HCT116 (cell line): ENCODE measurements at regions not wholly inside any gene's neighbourhood (a gene's known extent, or its start where the extent isn't known, plus 50 kb on each side); places are given as distances from the start of the nearest gene placed in this dataset.

Experiments used
- ATAC-seq: fragments of 200-7000 bp; cut with Tn5 transposase; 2 replicates; pipeline ENCODE4 v1.9.1; 2020; ENCODE audit warnings: mild to moderate bottlenecking, moderate library complexity
- BruUV-seq: library from RNA; stranded (reverse); fragments of 400-500 nt; replicated peaks from 2 replicates; lab custom pipeline; 2021; lab: Mats Ljungman, UMichigan
- CTCF ChIA-PET: fragments of 300-600 bp; sonication (Branson Sonifier 250); formaldehyde crosslinking; loops from one replicate; lab custom pipeline; 2021; ENCODE audit warnings: antibody characterized with exemption; lab: Charles Lee
- POLR2A ChIA-PET: fragments of 300-600, 350-600 bp; sonication (Branson Sonifier 250); formaldehyde crosslinking; loops from one replicate; lab custom pipeline; 2021; ENCODE audit warnings: antibody characterized with exemption; lab: Charles Lee
- RAD21 ChIA-PET, 2 experiments: fragments of 300-600 bp; sonication (Branson Sonifier 250); formaldehyde crosslinking; loops; one replicate each; lab custom pipeline; 2023; ENCODE audit warnings: low total read pairs in 2 of 2; ENCODE audit not compliant: uncharacterized antibody in 2 of 2, unreplicated experiment in 2 of 2, low non-redundant PET in 1 of 2; lab: Charles Lee
- DNase-seq: peaks from one replicate; pipeline ENCODE4 v3.0.0-alpha.2; 2010; ENCODE audit warnings: low read depth, low spot score
- H2AFZ ChIP-seq: fragments of 200-600 bp; shearing (Covaris generic), sonication (generic); 2 replicates; pipeline ENCODE4 v1.6.1; 2017; ENCODE audit warnings: low read depth, mixed run types, mixed read lengths, antibody characterized with exemption, low read length; ENCODE audit not compliant: poor library complexity, severe bottlenecking
- H3K27ac ChIP-seq: 2 replicates; pipeline ENCODE4 v1.5.1; 2012; ENCODE audit warnings: low read depth, low read length
- H3K27me3 ChIP-seq: fragments of 200-600 bp; sonication (generic); 2 replicates; pipeline ENCODE4 v1.6.1; 2016; ENCODE audit warnings: mixed run types, low read length, mixed read lengths; ENCODE audit not compliant: insufficient read depth
- H3K36me3 ChIP-seq, 2 experiments: fragments of 200-500 bp in 1 of 2; fragments of 200-600 bp in 1 of 2; sonication (Bioruptor generic) in 1 of 2; sonication (generic) in 1 of 2; 2 replicates each; pipeline versions ENCODE4 v1.5.1 to v1.6.1; 2014 to 2016; ENCODE audit warnings: low read length in 2 of 2, inconsistent platforms in 1 of 2, mixed read lengths in 1 of 2, mixed run types in 1 of 2; ENCODE audit not compliant: insufficient read depth in 2 of 2, control insufficient read depth in 1 of 2
- H3K4me1 ChIP-seq, 2 experiments: fragments of 200-600 bp in 1 of 2; sonication (generic) in 1 of 2; 2 replicates each; pipeline versions ENCODE4 v1.5.1 to v1.6.1; 2012 to 2017; ENCODE audit warnings: low read length in 2 of 2, inconsistent platforms in 1 of 2, mild to moderate bottlenecking in 1 of 2, mixed read lengths in 1 of 2, mixed run types in 1 of 2, moderate library complexity in 1 of 2; ENCODE audit not compliant: insufficient read depth in 2 of 2, control insufficient read depth in 1 of 2
- H3K4me2 ChIP-seq: fragments of 200-600 bp; sonication (generic); 2 replicates; pipeline ENCODE4 v1.6.1; 2017; ENCODE audit warnings: mixed run types, low read length, mixed read lengths
- H3K4me3 ChIP-seq, 2 experiments: fragments of 200-600 bp in 1 of 2; sonication (generic) in 1 of 2; replicated peaks in 1 of 2; 2 replicates each; pipeline ENCODE4 v1.5.1; 2011 to 2016; ENCODE audit warnings: low read length in 2 of 2, control low read depth in 1 of 2, low read depth in 1 of 2, mild to moderate bottlenecking in 1 of 2, mixed read lengths in 1 of 2, mixed run types in 1 of 2
- H3K79me2 ChIP-seq: fragments of 200-600 bp; sonication (generic); 2 replicates; pipeline ENCODE4 v1.6.1; 2017; ENCODE audit warnings: mild to moderate bottlenecking, mixed run types, low read length, moderate library complexity, mixed read lengths; ENCODE audit not compliant: insufficient read depth
- H3K9ac ChIP-seq: fragments of 200-600 bp; sonication (generic); 2 replicates; pipeline ENCODE4 v1.6.1; 2016; ENCODE audit warnings: low read length, mixed read lengths
- H3K9me2 ChIP-seq: fragments of 200-600 bp; sonication (generic), shearing (Covaris generic); 2 replicates; pipeline ENCODE4 v1.6.1; 2017; ENCODE audit warnings: mixed run types, mild to moderate bottlenecking, moderate library complexity; ENCODE audit not compliant: insufficient read depth
- H3K9me3 ChIP-seq, 2 experiments: fragments of 200-500 bp in 1 of 2; fragments of 200-600 bp in 1 of 2; sonication (Bioruptor generic) in 1 of 2; sonication (generic) in 1 of 2; 2 replicates each; pipeline ENCODE4 v1.6.1; 2014 to 2017; ENCODE audit warnings: low read length in 2 of 2, mixed read lengths in 2 of 2, inconsistent platforms in 1 of 2, low read depth in 1 of 2, mild to moderate bottlenecking in 1 of 2, mixed run types in 1 of 2, moderate library complexity in 1 of 2; ENCODE audit not compliant: control insufficient read depth in 1 of 2, insufficient read depth in 1 of 2
- H4K20me1 ChIP-seq: fragments of 200-600 bp; sonication (generic), shearing (Covaris generic); 2 replicates; pipeline ENCODE4 v1.6.1; 2017; ENCODE audit warnings: mixed run types, mild to moderate bottlenecking, moderate library complexity; ENCODE audit not compliant: insufficient read depth
- CBX3 ChIP-seq: IDR thresholded peaks from 2 replicates; pipeline ENCODE4 v1.6.1; 2012; ENCODE audit warnings: low read depth
- CEBPB ChIP-seq: IDR thresholded peaks from 2 replicates; pipeline ENCODE4 v1.6.1; 2012; ENCODE audit warnings: low read depth
- ELF1 ChIP-seq: IDR thresholded peaks from 2 replicates; pipeline ENCODE4 v1.6.1; 2012; ENCODE audit warnings: low read depth, borderline replicate concordance
- EZH2 ChIP-seq: fragments of 200-600 bp; sonication (generic); IDR thresholded peaks from 2 replicates; pipeline ENCODE4 v1.6.1; 2017; ENCODE audit warnings: antibody characterized with exemption, mixed run types
- FOSL1 ChIP-seq: IDR thresholded peaks from 2 replicates; pipeline ENCODE4 v1.6.1; 2012; ENCODE audit warnings: low read depth
- POLR2A ChIP-seq: IDR thresholded peaks from 2 replicates; pipeline ENCODE4 v1.7.0; 2011; ENCODE audit warnings: borderline replicate concordance; ENCODE audit not compliant: insufficient read depth, insufficient read length; ENCODE audit errors: extremely low read depth
- REST ChIP-seq: IDR thresholded peaks from 2 replicates; pipeline ENCODE4 v1.6.1; 2012; ENCODE audit warnings: low read depth
- SRF ChIP-seq: IDR thresholded peaks from 2 replicates; pipeline ENCODE4 v1.6.1; 2012; ENCODE audit warnings: low read depth
- TCF7L2 ChIP-seq: IDR thresholded peaks from 2 replicates; pipeline ENCODE4 v1.7.0; 2011; ENCODE audit warnings: borderline replicate concordance, inconsistent platforms; ENCODE audit not compliant: insufficient read depth, insufficient read length; ENCODE audit errors: extremely low read depth
- ZFX ChIP-seq: fragments of 450-650 bp; IDR thresholded peaks from 2 replicates; pipeline ENCODE4 v1.6.1; 2017
- intact Hi-C: fragments of 100-400 bp; cut with micrococcal nuclease; formaldehyde crosslinking; loops from 2 replicates; pipeline ENCODE4 v1.10.0; 2022
- TF ChIP-seq, protein P1 (sequence below): IDR thresholded peaks from 2 replicates; pipeline ENCODE4 v1.6.1; 2012
- TF ChIP-seq, protein P2 (sequence below): IDR thresholded peaks from 2 replicates; pipeline ENCODE4 v1.6.1; 2011; ENCODE audit warnings: mild to moderate bottlenecking, low read length, moderate library complexity; ENCODE audit not compliant: insufficient replicate concordance; ENCODE audit errors: extremely low read depth
- TF ChIP-seq, protein P3 (sequence below): IDR thresholded peaks from 2 replicates; pipeline ENCODE4 v1.6.1; 2012

DNA sequence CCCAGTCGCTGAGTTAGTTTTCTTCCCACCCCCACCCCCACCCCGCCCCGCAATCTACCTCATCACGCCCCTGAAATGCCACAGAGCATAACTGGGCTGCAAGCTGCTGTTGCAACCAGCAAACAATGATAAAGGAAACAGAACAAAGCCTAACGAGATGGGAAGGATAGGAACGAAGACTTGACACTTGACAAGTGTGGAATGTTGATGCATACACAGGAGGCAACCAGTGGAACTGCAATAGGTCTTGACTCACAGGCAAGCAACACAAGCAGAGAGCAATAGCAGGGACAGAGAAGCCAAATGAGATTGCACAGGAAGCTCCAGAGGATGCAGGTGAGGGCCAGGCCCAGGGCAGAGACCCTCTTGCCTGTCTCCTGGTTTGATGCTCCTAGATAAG is 225.9 kb downstream of the IGSF11 start:
- Histone ChIP-seq H2AFZ (no peak overlapping the region), H3K9me3 (no peaks in the 10 kb centered on the region), H3K9me2 (no peaks in the 10 kb centered on the region), H3K4me1 (peaks cover 4 to 17% of the 10 kb centered on the region in 2 experiments; a peak in 3 of 4 replicates), H3K9ac (no peak overlapping the region), H3K79me2 (peaks cover 68% of the 10 kb centered on the region), H3K27me3 (no peaks in the 10 kb centered on the region), H4K20me1 (no peaks in the 10 kb centered on the region), H3K27ac (no peak overlapping the region), H3K4me2 (peak overlapping the region; percentile 83), H3K4me3 (no peak overlapping the region), H3K36me3 (peaks cover 0 to 2% of the 10 kb centered on the region in 2 experiments; a peak in 2 of 4 replicates)
- no peak for ATAC-seq
- no peak for TF ChIP-seq FOSL1
- TF ChIP-seq CBX3, result no peak
- no peak for TF ChIP-seq CEBPB
- no peak for TF ChIP-seq EZH2
- TF ChIP-seq, protein P1, sequence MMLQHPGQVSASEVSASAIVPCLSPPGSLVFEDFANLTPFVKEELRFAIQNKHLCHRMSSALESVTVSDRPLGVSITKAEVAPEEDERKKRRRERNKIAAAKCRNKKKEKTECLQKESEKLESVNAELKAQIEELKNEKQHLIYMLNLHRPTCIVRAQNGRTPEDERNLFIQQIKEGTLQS, result no peak
- TF ChIP-seq POLR2A, result no peak
- no peak for TF ChIP-seq TCF7L2
- TF ChIP-seq ELF1, result no peak
- intact Hi-C loops, result no loop called here
- CTCF ChIA-PET, result no interaction called here
- RAD21 ChIA-PET, result no interaction called here
- POLR2A ChIA-PET, result no interaction called here
- no TSS peak for BruUV-seq
- DNase-seq, result no peak

GRCh38 chr3:118809696-118810498 is 224.7 kb downstream of the IGSF11 start:
- Histone ChIP-seq H3K9ac (peak overlapping the region; percentile 67), H3K9me3 (no peaks in the 10 kb centered on the region), H4K20me1 (no peaks in the 10 kb centered on the region), H3K27ac (peak overlapping the region; percentile 36; the same call in 1 of the 2 replicates), H3K4me2 (peak overlapping the region; percentile 83), H3K79me2 (peaks cover 56% of the 10 kb centered on the region), H2AFZ (peak overlapping the region; percentile 57), H3K4me1 (peaks cover 4 to 17% of the 10 kb centered on the region in 2 experiments; a peak in 3 of 4 replicates), H3K36me3 (peaks cover 0 to 2% of the 10 kb centered on the region in 2 experiments; a peak in 2 of 4 replicates), H3K9me2 (no peaks in the 10 kb centered on the region), H3K27me3 (no peaks in the 10 kb centered on the region), H3K4me3 (peak overlapping the region; percentile 60 to 74)
- DNase-seq (no peak), ATAC-seq (0 out of 2 replicates have a peak, but pooled peaks have one; percentile 9)
- ChIA-PET RAD21 (no interaction called here), CTCF (no interaction called here), POLR2A (interaction anchor here (0.6 kb wide), 1 partner anchor 75 kb away, joined by 3 read pairs; no protein-coding TSS in a partner anchor)
- TSS peak; percentile 62 for BruUV-seq
- intact Hi-C loops, result loop anchor here (10.0 kb wide), 1 partner anchor 175 kb away; no protein-coding TSS in a partner anchor
- TF ChIP-seq ZFX (no peak), FOSL1 (no peak), REST (no peak), SRF (no peak), TCF7L2 (no peak)
- TF ChIP-seq, protein P2, sequence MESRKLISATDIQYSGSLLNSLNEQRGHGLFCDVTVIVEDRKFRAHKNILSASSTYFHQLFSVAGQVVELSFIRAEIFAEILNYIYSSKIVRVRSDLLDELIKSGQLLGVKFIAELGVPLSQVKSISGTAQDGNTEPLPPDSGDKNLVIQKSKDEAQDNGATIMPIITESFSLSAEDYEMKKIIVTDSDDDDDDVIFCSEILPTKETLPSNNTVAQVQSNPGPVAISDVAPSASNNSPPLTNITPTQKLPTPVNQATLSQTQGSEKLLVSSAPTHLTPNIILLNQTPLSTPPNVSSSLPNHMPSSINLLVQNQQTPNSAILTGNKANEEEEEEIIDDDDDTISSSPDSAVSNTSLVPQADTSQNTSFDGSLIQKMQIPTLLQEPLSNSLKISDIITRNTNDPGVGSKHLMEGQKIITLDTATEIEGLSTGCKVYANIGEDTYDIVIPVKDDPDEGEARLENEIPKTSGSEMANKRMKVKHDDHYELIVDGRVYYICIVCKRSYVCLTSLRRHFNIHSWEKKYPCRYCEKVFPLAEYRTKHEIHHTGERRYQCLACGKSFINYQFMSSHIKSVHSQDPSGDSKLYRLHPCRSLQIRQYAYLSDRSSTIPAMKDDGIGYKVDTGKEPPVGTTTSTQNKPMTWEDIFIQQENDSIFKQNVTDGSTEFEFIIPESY, result no peak
- TF ChIP-seq, protein P3, sequence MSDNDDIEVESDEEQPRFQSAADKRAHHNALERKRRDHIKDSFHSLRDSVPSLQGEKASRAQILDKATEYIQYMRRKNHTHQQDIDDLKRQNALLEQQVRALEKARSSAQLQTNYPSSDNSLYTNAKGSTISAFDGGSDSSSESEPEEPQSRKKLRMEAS, result peak; percentile 29; the same call in 1 of the 2 replicates
